CD1c-positive myeloid dendritic cell (primary cell): ENCODE measurements at regions not wholly inside any gene's neighbourhood (a gene's known extent, or its start where the extent isn't known, plus 50 kb on each side); places are given as distances from the start of the nearest gene placed in this dataset.
"Not testable (repeated sequence)": the region's sequence is repeated elsewhere in the genome, so short reads cannot be mapped to it uniquely, and the experiment has no call there.

Experiments used
- DNase-seq: peaks from one replicate; pipeline ENCODE4 v3.0.0-alpha.2; 2016; ENCODE audit errors: extremely low spot score

GRCh38 chr2:36302911-36303310, 52.7 kb upstream of the CRIM1 start:
- no peak for DNase-seq

DNA sequence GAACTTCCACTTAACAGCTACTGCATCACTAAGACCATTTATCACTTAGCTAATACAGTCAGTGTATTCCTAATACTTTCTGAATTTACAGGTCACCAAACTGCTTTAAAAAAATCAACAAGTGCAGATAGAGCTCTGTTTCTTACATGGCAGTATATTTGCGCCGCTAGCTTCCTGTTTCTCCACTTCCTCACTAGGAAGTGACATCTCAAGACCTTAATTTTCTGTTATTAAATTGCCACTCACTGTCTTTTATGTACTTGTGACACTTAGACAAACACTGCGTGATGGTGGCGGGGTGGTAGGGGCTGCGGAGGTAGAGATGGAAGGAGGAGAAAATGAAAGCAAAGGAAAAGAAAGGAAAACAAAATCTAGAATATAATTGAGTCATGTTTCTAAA, 53.7 kb upstream of the CRIM1 start:
- DNase-seq: no peak

- no peak for DNase-seq
These were observed 54.9 kb upstream of the CRIM1 start for GRCh38 chr2:36300697-36301096.

GRCh38 chr2:36296798-36297197, 58.8 kb upstream of the CRIM1 start:
- no peak for DNase-seq

DNA sequence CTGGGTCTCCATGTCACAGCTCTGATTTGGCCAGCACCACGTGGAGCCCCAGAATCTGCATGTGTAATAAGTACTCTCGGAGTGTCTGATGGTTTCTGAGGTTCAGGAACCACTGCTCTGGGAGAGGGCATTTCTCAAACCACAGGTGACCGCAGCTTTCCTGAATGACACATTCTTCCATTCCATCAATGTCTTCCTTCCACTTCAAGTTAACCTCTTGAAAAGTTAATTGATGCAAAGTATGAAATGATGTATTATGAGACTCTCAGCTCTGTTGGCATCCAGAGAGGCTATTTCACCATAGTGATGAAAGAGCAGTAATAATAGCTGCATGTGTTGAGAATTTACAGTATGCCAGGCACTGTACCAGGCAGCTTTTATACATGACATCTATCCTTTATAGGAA, 61.3 kb upstream of the CRIM1 start:
- DNase-seq: no peak

DNA sequence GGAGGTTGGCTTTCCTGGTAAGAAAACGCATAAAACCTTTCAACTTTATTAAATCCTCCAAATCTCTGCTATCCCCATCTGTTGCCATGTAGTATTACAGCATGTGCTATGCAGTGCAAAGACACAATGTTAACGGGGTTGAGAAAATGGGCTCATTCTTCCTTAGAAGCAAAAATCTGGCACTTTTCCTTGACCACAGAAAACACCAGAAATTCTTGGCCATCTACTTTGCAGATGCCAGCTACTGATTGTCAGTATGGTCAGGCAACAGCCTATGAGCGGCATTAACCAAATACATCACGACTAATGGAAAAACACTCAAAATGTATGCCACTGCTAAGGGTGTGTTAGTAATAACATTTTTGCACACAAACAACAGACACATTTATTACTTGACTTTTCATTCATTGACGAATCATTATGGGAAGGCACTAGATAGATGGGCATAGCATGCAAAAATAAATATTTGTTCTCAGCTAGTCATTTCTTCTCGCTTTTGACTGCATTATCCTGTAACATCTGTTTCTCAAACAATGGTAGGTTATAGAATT, 65.2 kb upstream of the CRIM1 start:
- no peak for DNase-seq

GRCh38 chr2:36289731-36290130, 65.8 kb upstream of the CRIM1 start:
- no peak for DNase-seq

DNA sequence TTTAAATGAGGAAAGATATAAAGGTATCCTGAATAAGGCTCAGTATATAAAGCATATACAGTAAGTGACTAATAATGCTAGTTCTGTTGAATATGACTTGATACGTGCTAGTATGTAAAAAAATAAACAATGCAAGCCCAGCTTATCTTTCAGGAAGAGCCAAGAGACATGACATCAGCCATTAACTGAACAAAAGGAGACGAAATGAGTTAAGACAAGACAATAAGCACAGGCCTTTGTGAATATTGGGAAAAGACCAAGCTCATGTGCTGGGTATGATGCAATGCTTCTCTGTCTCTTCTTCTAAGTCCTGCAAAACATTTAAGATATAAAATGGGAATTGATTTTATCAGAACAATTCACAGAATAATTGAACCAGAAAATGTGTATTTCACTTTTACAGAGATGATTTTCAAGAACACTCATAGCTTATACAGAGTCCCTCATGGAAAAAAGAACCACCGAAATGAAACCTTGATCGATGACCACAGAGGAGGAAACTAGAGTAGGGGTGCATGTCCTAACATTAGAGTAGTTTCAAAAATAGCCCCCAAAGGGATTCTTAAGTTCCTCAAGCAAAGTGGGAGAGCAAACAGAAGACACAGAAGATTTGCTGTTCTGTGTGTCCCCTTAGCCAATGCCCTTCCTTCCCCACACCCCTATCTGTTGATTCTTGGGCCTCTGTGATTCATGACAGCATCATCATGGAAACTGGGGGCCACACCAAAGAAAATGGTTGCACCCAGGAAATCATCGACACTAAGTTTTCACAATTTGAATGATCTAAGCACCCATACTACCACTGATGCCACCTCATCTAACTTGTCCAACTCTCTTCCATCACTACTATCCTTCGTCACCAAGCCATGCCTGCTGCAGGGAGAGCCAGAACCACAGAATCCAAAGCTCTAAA, 68.0 kb upstream of the CRIM1 start:
- DNase-seq: no peak

DNA sequence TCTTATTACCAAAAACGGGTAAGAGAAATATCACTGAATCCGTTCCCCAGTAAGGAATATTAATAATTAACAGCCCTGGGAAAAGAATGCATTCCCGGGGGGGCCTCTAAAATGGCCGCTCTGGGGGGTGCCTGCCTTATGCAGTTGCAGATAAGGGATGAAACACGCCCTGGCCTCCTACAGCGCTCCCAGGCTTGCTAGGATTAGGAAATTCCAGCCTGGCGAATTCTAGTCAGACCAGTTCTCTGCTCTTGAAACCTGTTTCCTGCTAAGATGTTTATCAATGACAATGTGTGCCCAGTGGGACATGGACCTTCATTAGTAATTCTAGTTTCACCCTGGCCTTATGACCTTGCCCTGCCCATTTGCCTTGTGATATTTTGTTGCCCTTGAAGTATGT, 76.1 kb upstream of the CRIM1 start:
- DNase-seq: not testable (repeated sequence)

DNA sequence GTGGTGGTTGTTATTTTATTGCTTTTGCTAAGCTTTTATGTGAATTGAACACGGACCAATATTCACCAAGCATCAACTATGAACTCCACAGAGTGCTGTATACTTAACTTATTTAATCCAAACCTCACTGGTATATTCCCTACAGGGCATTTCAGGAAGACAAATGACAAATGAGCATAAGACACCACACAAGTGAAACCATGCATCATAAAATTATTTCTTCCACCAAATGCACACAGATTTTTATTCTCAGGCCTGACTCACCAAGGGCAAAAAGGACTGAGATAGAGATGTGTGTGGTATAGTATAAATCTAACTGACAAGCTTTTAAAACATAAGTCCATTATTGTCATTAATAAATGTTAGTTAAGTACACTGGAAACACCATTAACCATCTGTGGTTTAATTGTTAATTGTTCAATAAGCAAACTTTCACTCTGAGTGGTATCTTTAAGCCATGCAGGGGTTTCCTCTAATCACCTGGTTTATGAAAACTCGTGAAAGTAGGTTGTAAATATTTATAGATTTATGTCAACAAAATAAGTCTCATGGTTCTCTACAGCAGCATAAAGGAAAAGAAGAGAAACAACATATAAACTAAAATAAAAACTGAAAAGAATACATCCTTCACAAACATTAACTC, 77.6 kb upstream of the CRIM1 start:
- no peak for DNase-seq

GRCh38 chr2:36277146-36277808, 78.3 kb upstream of the CRIM1 start:
- DNase-seq: no peak

- DNase-seq: no peak
These were observed 84.3 kb upstream of the CRIM1 start for GRCh38 chr2:36271266-36271665.

DNA sequence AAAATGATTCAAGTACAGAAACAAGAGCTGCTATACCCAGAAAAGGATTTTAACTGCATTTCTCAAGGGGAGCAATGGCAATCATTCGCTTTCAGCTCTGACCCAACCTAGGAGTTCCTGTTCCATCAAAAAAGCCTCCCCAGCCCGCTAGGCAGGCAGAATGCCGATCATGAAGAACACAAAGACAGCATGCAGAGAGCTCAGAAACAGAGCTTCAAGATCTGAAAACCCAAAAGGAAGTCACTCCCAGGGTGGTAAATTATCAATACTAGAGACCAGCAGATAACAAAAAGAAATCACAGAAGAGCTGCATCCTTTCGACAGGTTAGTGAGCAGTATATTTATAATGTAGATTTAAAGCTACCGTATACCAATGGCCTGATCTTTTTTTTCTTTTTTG, 84.8 kb upstream of the CRIM1 start:
- no peak for DNase-seq

- no peak for DNase-seq
These were observed 88.4 kb upstream of the CRIM1 start for GRCh38 chr2:36267194-36267593.

GRCh38 chr2:36266536-36267121, 88.9 kb upstream of the CRIM1 start:
- no peak for DNase-seq

GRCh38 chr2:36262581-36262980, 93.0 kb upstream of the CRIM1 start:
- DNase-seq: no peak

GRCh38 chr2:36255863-36256262, 99.7 kb upstream of the CRIM1 start:
- DNase-seq: no peak

DNA sequence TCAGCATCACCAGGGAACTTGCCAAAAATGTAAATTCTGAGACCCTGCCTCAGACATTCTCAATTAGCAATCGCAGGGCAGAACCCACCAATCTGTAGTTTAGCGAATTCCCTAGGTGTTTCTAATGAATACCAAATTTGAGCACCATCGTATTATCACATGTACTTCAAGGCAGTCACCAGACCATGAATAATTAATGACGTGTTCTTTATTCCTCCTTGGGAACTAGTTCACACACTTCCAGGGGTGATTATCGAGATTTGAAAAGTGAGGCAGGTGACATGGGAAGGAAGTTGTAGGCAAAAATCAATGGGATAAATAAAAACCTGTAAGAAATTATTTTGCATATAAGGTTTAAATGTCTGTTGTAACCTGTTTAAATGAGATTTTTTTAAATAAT, 102.5 kb upstream of the CRIM1 start:
- DNase-seq: no peak

- peak; percentile 30 for DNase-seq
These were observed 109.1 kb upstream of the CRIM1 start for GRCh38 chr2:36246320-36246990.

DNA sequence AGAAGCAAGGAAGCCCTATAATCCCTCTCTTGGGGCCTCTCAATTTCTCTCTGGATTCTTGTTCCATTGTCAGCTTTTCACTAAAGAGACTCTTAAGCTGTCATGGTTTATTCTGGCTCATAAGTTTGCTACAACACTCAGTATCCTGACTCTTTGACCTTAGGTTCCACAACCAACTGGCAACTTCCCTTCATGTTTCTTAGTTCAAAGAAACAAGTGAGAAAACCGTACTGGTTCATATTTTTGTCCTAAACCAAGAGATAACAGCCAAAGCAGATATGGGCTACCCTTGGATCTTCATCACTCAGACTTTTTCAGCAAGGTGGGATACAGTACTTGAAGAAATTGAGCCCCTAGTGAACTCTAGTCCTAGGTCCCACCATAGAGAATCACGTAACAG, 109.9 kb upstream of the CRIM1 start:
- no peak for DNase-seq

DNA sequence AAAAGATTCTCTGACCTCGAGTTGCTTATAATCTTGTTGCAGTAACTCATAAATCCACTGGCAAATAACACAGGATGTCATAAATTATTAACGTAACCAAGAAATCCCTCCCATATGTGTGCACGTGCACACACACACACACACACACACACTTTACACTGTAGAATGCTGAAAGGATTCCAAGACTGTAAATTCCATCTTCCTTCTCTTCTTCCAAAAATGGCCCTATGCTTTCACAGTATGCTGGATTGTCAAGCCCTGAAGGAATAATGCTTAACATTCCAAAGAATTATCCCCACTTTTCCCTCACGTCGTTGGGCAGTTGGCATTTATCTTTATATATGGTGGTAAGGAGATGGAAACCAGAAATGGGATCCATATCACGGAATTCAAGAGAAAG, 117.5 kb upstream of the CRIM1 start:
- no peak for DNase-seq

DNA sequence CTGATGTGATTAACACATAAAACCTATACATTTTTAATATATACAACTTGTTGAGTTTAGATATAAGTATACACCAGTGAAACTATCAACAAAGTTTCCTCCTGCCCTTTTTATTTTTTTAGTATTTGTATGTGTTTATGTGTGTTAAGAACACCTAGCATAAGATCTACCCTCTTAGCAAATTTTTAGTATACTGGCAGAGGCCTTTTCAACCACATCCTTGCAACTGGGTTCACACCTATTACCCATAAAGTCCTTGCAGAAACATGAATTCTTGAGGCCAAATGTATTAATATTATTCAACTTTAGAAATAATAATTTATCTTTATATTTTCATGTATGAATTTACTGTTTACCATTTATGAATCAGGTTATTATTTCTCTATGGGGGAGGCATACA, 119.7 kb upstream of the CRIM1 start:
- no peak for DNase-seq
